Heart right ventricle (tissue), 16 donors: ENCODE measurements at regions not wholly inside any gene's neighbourhood (a gene's known extent, or its start where the extent isn't known, plus 50 kb on each side); places are given as distances from the start of the nearest gene placed in this dataset.

Experiments used
- ATAC-seq, 8 donors: fragments of 200-7000 bp; cut with Tn5 transposase; one replicate each; pipeline ENCODE4 v1.9.1; 2020; ENCODE audit warnings: mild to moderate bottlenecking in 8 of 8, moderate library complexity in 8 of 8, moderate number of reproducible peaks in 1 of 8
- DNase-seq, 2 donors: peaks; one replicate each; pipeline ENCODE4 v3.0.0-alpha.2; 2020
- H3K27ac ChIP-seq, 10 donors: fragments of 200-600 bp; sonication (generic) in 2 of 10; one replicate each; pipeline versions ENCODE4 v1.5.0 to v1.8.0; 2020 to 2022; ENCODE audit warnings: mild to moderate bottlenecking in 3 of 10
- H3K27me3 ChIP-seq, 7 donors: fragments of 200-600 bp; one replicate each; pipeline ENCODE4 v1.8.0; 2021 to 2022; ENCODE audit warnings: mild to moderate bottlenecking in 2 of 7
- H3K36me3 ChIP-seq, 9 donors: fragments of 200-600 bp; sonication (generic) in 1 of 9; one replicate each; pipeline versions ENCODE4 v1.5.0 to v1.8.0; 2020 to 2022; ENCODE audit warnings: mild to moderate bottlenecking in 2 of 9
- H3K4me1 ChIP-seq, 9 donors: fragments of 200-600 bp; sonication (generic) in 1 of 9; one replicate each; pipeline versions ENCODE4 v1.5.0 to v1.8.0; 2020 to 2022; ENCODE audit warnings: mild to moderate bottlenecking in 4 of 9
- H3K4me3 ChIP-seq, 10 donors: fragments of 200-600 bp; sonication (generic) in 2 of 10; one replicate each; pipeline versions ENCODE4 v1.5.0 to v1.8.0; 2020 to 2022; ENCODE audit warnings: mild to moderate bottlenecking in 7 of 10, moderate library complexity in 2 of 10
- H3K9me3 ChIP-seq, 11 donors: fragments of 200-600 bp in 10 of 11; sonication (generic) in 2 of 11; one replicate each; pipeline versions ENCODE4 v1.5.0 to v1.8.0; 2013 to 2022; ENCODE audit warnings: mild to moderate bottlenecking in 2 of 11, control low read depth in 1 of 11, moderate library complexity in 1 of 11
- CTCF ChIP-seq, 9 donors: fragments of 200-600 bp; sonication (generic) in 2 of 9; IDR thresholded peaks; one replicate each; pipeline versions ENCODE4 v1.5.0 to v1.8.0; 2021 to 2022; ENCODE audit warnings: antibody characterized with exemption in 9 of 9, mild to moderate bottlenecking in 5 of 9, moderate library complexity in 1 of 9
- WGBS, 2 donors: extraction: QIAGEN DNeasy Blood & Tissue Kit; methylation state at CpG; one replicate each; pipeline ENCODE4 v1.1.7; 2013; ENCODE audit warnings: inconsistent platforms in 1 of 2; 5-methylcytosine and 5-hydroxymethylcytosine counted together
- intact Hi-C, 10 donors: fragments of 100-400 bp; cut with DNase I; formaldehyde crosslinking; loops; one replicate each; pipeline versions ENCODE4 v1.11.1 to v1.14.2; 2022
- donor health status: Arrhythmogenic right ventricular cardiomyopathy.
- donor health status: ischemic (EF 13 %, LVEDD 7.1; RV severe dilation, severe dysfunction).
- donor health status: healthy with polysubstance abuse.
- donor health status: DM: no; HTN: yes; CAD: no.
- donor health status: DM: no; HTN: no; CAD: no.
- donor health status: ischemic (EF 25% LVEDD 6.9; RV normal size, moderate dysfunction).
- donor health status: ischemic (EF 25% LVEDD 5.7; RV mildly dilated, moderate dysfunction).
- donor health status: healthy.
- donor health status: DM: yes; HTN: yes; CAD: no.
- donor health status: Ischemic cardiomyopathy.
- donor health status: ischemic (EF 35%, LVEDD 5.7; RV mildly dilated, moderate dysfunction).
- donor health status: nonischemic (EF 11% LVEDD 7.7; RV severe dilation, severe dysfunction).
- donor health status: DM: yes; HTN: yes; CAD: no.
- donor health status: PGD.
- donor health status: ischemic (EF 29% LVEDD 5.4; RV normal size, mild dysfunction).
- donor health status: nonischemic (EF 23%, LVEDD 6.1; RV moderate dilation, normal function).

- Histone ChIP-seq H3K9me3 (no peaks in the 10 kb centered on the region), H3K4me3 (peak overlapping the region in 1 of 10 donors; percentile 25), H3K27me3 (no peaks in the 10 kb centered on the region), H3K36me3 (no peaks in the 10 kb centered on the region), H3K4me1 (peaks cover 0 to 41% (median 0%) of the 10 kb centered on the region in 9 donors), H3K27ac (peak overlapping the region in 3 of 10 donors; percentile 21 to 93 (median 69))
- 69 to 72% methylated on average over 6 of the region's 6 CpGs for WGBS, 2 donors
- DNase-seq = peak in 1 of 2 donors; percentile 21
- no peak for TF ChIP-seq CTCF (IDR thresholded peaks at IDR 0.05)
- ATAC-seq = peak in 7 of 8 donors; percentile 49 to 83 (median 72)
- intact Hi-C loops = no loop called here
Observed at GRCh38 chr1:185375583-185375982, 58.5 kb upstream of the IVNS1ABP start.

GRCh38 chr1:185373813-185374529 lies 56.9 kb upstream of the IVNS1ABP start:
- peaks cover 0 to 41% (median 0%) of the 10 kb centered on the region in 9 donors for H3K4me1 ChIP-seq
- H3K36me3 ChIP-seq = no peaks in the 10 kb centered on the region
- no peaks in the 10 kb centered on the region for H3K27me3 ChIP-seq
- WGBS, 2 donors = 70 to 80% methylated on average over 4 of the region's 4 CpGs
- TF ChIP-seq CTCF (IDR thresholded peaks at IDR 0.05) = no peak
- peak overlapping the region in 2 of 10 donors; percentile 63 to 93 for H3K27ac ChIP-seq
- DNase-seq (no peak), ATAC-seq (peak in 6 of 8 donors; percentile 41 to 73 (median 52))
- intact Hi-C loops = no loop called here
- no peaks in the 10 kb centered on the region for H3K9me3 ChIP-seq
- no peak overlapping the region for H3K4me3 ChIP-seq

GRCh38 chr1:185369786-185370185 lies 52.7 kb upstream of the IVNS1ABP start:
- no peak for ATAC-seq

GRCh38 chr1:185368913-185369491 lies 52.0 kb upstream of the IVNS1ABP start:
- no peak for DNase-seq

More at GRCh38 chr1:185369786-185370185, 52.7 kb upstream of the IVNS1ABP start:
- Histone ChIP-seq H3K4me1 (peaks cover 0 to 19% (median 0%) of the 10 kb centered on the region in 9 donors), H3K9me3 (no peaks in the 10 kb centered on the region), H3K27me3 (no peaks in the 10 kb centered on the region), H3K27ac (no peak overlapping the region), H3K4me3 (no peak overlapping the region), H3K36me3 (no peaks in the 10 kb centered on the region)
- no peak for DNase-seq
- no peak for TF ChIP-seq CTCF (IDR thresholded peaks at IDR 0.05)
- intact Hi-C loops = no loop called here
- WGBS, 2 donors = 82 to 90% methylated on average over 4 of the region's 4 CpGs

More at GRCh38 chr1:185368913-185369491, 52.0 kb upstream of the IVNS1ABP start:
- Histone ChIP-seq H3K27me3 (no peaks in the 10 kb centered on the region), H3K4me1 (peaks cover 0 to 12% (median 0%) of the 10 kb centered on the region in 9 donors), H3K27ac (no peak overlapping the region), H3K36me3 (no peaks in the 10 kb centered on the region), H3K9me3 (no peaks in the 10 kb centered on the region), H3K4me3 (no peak overlapping the region)
- intact Hi-C loops = no loop called here
- ATAC-seq = no peak
- 75 to 79% methylated on average over 1 of the region's 1 CpG for WGBS, 2 donors
- TF ChIP-seq CTCF (IDR thresholded peaks at IDR 0.05) = no peak
